ENCODE measurements at regions not wholly inside any gene's neighbourhood (a gene's known extent, or its start where the extent isn't known, plus 50 kb on each side); places are given as distances from the start of the nearest gene placed in this dataset.
"Not testable (repeated sequence)": the region's sequence is repeated elsewhere in the genome, so short reads cannot be mapped to it uniquely, and the experiment has no call there.

- Histone ChIP-seq H2AFZ (ENCODE audit: low read length, unreplicated experiment) (no peak overlapping the region), H3K27ac (ENCODE audit: low read depth, low read length) (no peak overlapping the region), H3K4me3 (ENCODE audit: low read depth, low read length) (no peak overlapping the region), H3K79me2 (ENCODE audit: control insufficient read depth, insufficient read depth, low read length, unreplicated experiment) (no peaks in the 10 kb centered on the region), H3K36me3 (ENCODE audit: insufficient read depth, low read length) (no peaks in the 10 kb centered on the region), H3K27me3 (ENCODE audit: insufficient read depth, low read length) (no peaks in the 10 kb centered on the region), H3K4me1 (ENCODE audit: control insufficient read depth, insufficient read depth, low read length, unreplicated experiment) (no peaks in the 10 kb centered on the region)
Measured at GRCh38 chr4:143819029-143819428, 86.3 kb downstream of the GYPE start.

GRCh38 chr4:143817866-143818265 is 87.5 kb downstream of the GYPE start:
- H3K79me2 ChIP-seq (ENCODE audit: control insufficient read depth, insufficient read depth, low read length, unreplicated experiment); H2AFZ ChIP-seq (ENCODE audit: low read length, unreplicated experiment); H3K27ac ChIP-seq (ENCODE audit: low read depth, low read length); H3K36me3 ChIP-seq (ENCODE audit: insufficient read depth, low read length); H3K27me3 ChIP-seq (ENCODE audit: insufficient read depth, low read length); H3K4me1 ChIP-seq (ENCODE audit: control insufficient read depth, insufficient read depth, low read length, unreplicated experiment); H3K4me3 ChIP-seq (ENCODE audit: low read depth, low read length): not testable (repeated sequence)

- not testable (repeated sequence) for H2AFZ ChIP-seq (ENCODE audit: low read length, unreplicated experiment); H3K27ac ChIP-seq (ENCODE audit: low read depth, low read length); H3K4me1 ChIP-seq (ENCODE audit: control insufficient read depth, insufficient read depth, low read length, unreplicated experiment); H3K36me3 ChIP-seq (ENCODE audit: insufficient read depth, low read length); H3K79me2 ChIP-seq (ENCODE audit: control insufficient read depth, insufficient read depth, low read length, unreplicated experiment); H3K4me3 ChIP-seq (ENCODE audit: low read depth, low read length); H3K27me3 ChIP-seq (ENCODE audit: insufficient read depth, low read length)
Measured at GRCh38 chr4:143815375-143815774, 90.0 kb downstream of the GYPE start.

- not testable (repeated sequence) for H3K27ac ChIP-seq (ENCODE audit: low read depth, low read length); H3K36me3 ChIP-seq (ENCODE audit: insufficient read depth, low read length); H3K27me3 ChIP-seq (ENCODE audit: insufficient read depth, low read length); H3K4me3 ChIP-seq (ENCODE audit: low read depth, low read length); H3K79me2 ChIP-seq (ENCODE audit: control insufficient read depth, insufficient read depth, low read length, unreplicated experiment); H3K4me1 ChIP-seq (ENCODE audit: control insufficient read depth, insufficient read depth, low read length, unreplicated experiment); H2AFZ ChIP-seq (ENCODE audit: low read length, unreplicated experiment)
Measured at GRCh38 chr4:143813431-143814154, 91.8 kb downstream of the GYPE start.

- not testable (repeated sequence) for H3K4me1 ChIP-seq (ENCODE audit: control insufficient read depth, insufficient read depth, low read length, unreplicated experiment); H3K27me3 ChIP-seq (ENCODE audit: insufficient read depth, low read length); H3K4me3 ChIP-seq (ENCODE audit: low read depth, low read length); H3K27ac ChIP-seq (ENCODE audit: low read depth, low read length); H3K36me3 ChIP-seq (ENCODE audit: insufficient read depth, low read length); H2AFZ ChIP-seq (ENCODE audit: low read length, unreplicated experiment); H3K79me2 ChIP-seq (ENCODE audit: control insufficient read depth, insufficient read depth, low read length, unreplicated experiment)
Measured at GRCh38 chr4:143791693-143792092, 91.2 kb upstream of the FREM3 start.

- not testable (repeated sequence) for H3K4me1 ChIP-seq (ENCODE audit: control insufficient read depth, insufficient read depth, low read length, unreplicated experiment); H3K27me3 ChIP-seq (ENCODE audit: insufficient read depth, low read length); H2AFZ ChIP-seq (ENCODE audit: low read length, unreplicated experiment); H3K27ac ChIP-seq (ENCODE audit: low read depth, low read length); H3K36me3 ChIP-seq (ENCODE audit: insufficient read depth, low read length); H3K4me3 ChIP-seq (ENCODE audit: low read depth, low read length); H3K79me2 ChIP-seq (ENCODE audit: control insufficient read depth, insufficient read depth, low read length, unreplicated experiment)
Measured at GRCh38 chr4:143790425-143790824, 90.0 kb upstream of the FREM3 start.

GRCh38 chr4:143789618-143790017 is 89.1 kb upstream of the FREM3 start:
- not testable (repeated sequence) for H3K36me3 ChIP-seq (ENCODE audit: insufficient read depth, low read length); H3K27ac ChIP-seq (ENCODE audit: low read depth, low read length); H3K79me2 ChIP-seq (ENCODE audit: control insufficient read depth, insufficient read depth, low read length, unreplicated experiment); H3K4me3 ChIP-seq (ENCODE audit: low read depth, low read length); H3K27me3 ChIP-seq (ENCODE audit: insufficient read depth, low read length); H2AFZ ChIP-seq (ENCODE audit: low read length, unreplicated experiment); H3K4me1 ChIP-seq (ENCODE audit: control insufficient read depth, insufficient read depth, low read length, unreplicated experiment)

GRCh38 chr4:143784567-143784966 is 84.1 kb upstream of the FREM3 start:
- no peak overlapping the region for H3K4me3 ChIP-seq (ENCODE audit: low read depth, low read length)
- H3K36me3 ChIP-seq (ENCODE audit: insufficient read depth, low read length) = no peaks in the 10 kb centered on the region; the same call in 1 of the 2 replicates
- H3K27ac ChIP-seq (ENCODE audit: low read depth, low read length) = no peak overlapping the region
- H3K79me2 ChIP-seq (ENCODE audit: control insufficient read depth, insufficient read depth, low read length, unreplicated experiment) = no peaks in the 10 kb centered on the region
- H3K4me1 ChIP-seq (ENCODE audit: control insufficient read depth, insufficient read depth, low read length, unreplicated experiment) = no peaks in the 10 kb centered on the region
- no peaks in the 10 kb centered on the region for H3K27me3 ChIP-seq (ENCODE audit: insufficient read depth, low read length)
- H2AFZ ChIP-seq (ENCODE audit: low read length, unreplicated experiment) = no peak overlapping the region

- Histone ChIP-seq H3K4me3 (ENCODE audit: low read depth, low read length) (no peak overlapping the region), H3K4me1 (ENCODE audit: control insufficient read depth, insufficient read depth, low read length, unreplicated experiment) (no peaks in the 10 kb centered on the region), H3K79me2 (ENCODE audit: control insufficient read depth, insufficient read depth, low read length, unreplicated experiment) (no peaks in the 10 kb centered on the region), H3K27me3 (ENCODE audit: insufficient read depth, low read length) (no peaks in the 10 kb centered on the region), H2AFZ (ENCODE audit: low read length, unreplicated experiment) (no peak overlapping the region), H3K36me3 (ENCODE audit: insufficient read depth, low read length) (no peaks in the 10 kb centered on the region; the same call in 1 of the 2 replicates), H3K27ac (ENCODE audit: low read depth, low read length) (no peak overlapping the region)
Measured at GRCh38 chr4:143782521-143782920, 82.0 kb upstream of the FREM3 start.

GRCh38 chr4:143773998-143774895 is 73.8 kb upstream of the FREM3 start:
- no peak overlapping the region for H3K27ac ChIP-seq (ENCODE audit: low read depth, low read length)
- H3K4me1 ChIP-seq (ENCODE audit: control insufficient read depth, insufficient read depth, low read length, unreplicated experiment) = no peaks in the 10 kb centered on the region
- no peaks in the 10 kb centered on the region for H3K27me3 ChIP-seq (ENCODE audit: insufficient read depth, low read length)
- H3K36me3 ChIP-seq (ENCODE audit: insufficient read depth, low read length) = no peaks in the 10 kb centered on the region
- H3K4me3 ChIP-seq (ENCODE audit: low read depth, low read length) = no peak overlapping the region
- no peak overlapping the region for H2AFZ ChIP-seq (ENCODE audit: low read length, unreplicated experiment)
- H3K79me2 ChIP-seq (ENCODE audit: control insufficient read depth, insufficient read depth, low read length, unreplicated experiment) = no peaks in the 10 kb centered on the region

- H2AFZ ChIP-seq (ENCODE audit: low read length, unreplicated experiment) = no peak overlapping the region
- no peaks in the 10 kb centered on the region for H3K36me3 ChIP-seq (ENCODE audit: insufficient read depth, low read length)
- no peaks in the 10 kb centered on the region for H3K27me3 ChIP-seq (ENCODE audit: insufficient read depth, low read length)
- H3K79me2 ChIP-seq (ENCODE audit: control insufficient read depth, insufficient read depth, low read length, unreplicated experiment) = no peaks in the 10 kb centered on the region
- peaks cover 9% of the 10 kb centered on the region for H3K4me1 ChIP-seq (ENCODE audit: control insufficient read depth, insufficient read depth, low read length, unreplicated experiment)
- no peak overlapping the region for H3K4me3 ChIP-seq (ENCODE audit: low read depth, low read length)
- no peak overlapping the region for H3K27ac ChIP-seq (ENCODE audit: low read depth, low read length)
Measured at GRCh38 chr4:143771269-143771668, 70.8 kb upstream of the FREM3 start.

Data from ACC112 (cell line).